NCI-H2196 treated with DMSO at 0.1 percent for 48 hours (cell line): ENCODE measurements at regions not wholly inside any gene's neighbourhood (a gene's known extent, or its start where the extent isn't known, plus 50 kb on each side); places are given as distances from the start of the nearest gene placed in this dataset.

Experiments used
- DNase-seq: peaks from one replicate; lab custom pipeline; 2025; ENCODE audit not compliant: unreplicated experiment; lab: John Stamatoyannopoulos, UW

DNA sequence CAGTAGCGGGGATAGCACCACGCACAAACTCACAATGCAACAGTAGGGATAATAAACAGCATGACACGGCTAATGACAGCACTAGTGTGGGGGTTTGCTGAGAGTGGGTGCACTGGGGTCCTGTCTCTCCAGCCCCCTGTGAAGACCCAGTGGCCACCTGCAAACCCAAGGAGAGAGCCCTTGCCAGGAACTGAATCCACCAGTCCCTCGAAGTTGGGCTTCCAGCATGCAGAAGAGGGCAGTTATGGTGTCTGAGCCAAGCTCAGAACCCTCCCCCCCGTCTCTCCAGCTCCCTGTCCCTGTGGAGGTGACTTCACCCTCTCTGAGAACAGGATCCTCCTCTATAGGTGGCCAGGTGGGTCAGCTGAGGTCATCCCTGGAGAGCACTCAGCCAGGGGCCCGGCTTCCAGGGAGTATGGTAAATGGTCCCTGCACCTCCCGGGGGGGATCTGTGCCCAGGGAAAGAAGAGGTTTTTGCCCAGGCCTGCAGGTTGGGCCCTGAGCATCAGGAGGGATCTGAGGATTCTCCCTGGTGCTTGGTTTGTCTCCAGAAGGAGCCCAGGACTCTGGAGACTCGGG, 86.3 kb upstream of the PRR5 start:
- DNase-seq, result peak; percentile 24

DNA sequence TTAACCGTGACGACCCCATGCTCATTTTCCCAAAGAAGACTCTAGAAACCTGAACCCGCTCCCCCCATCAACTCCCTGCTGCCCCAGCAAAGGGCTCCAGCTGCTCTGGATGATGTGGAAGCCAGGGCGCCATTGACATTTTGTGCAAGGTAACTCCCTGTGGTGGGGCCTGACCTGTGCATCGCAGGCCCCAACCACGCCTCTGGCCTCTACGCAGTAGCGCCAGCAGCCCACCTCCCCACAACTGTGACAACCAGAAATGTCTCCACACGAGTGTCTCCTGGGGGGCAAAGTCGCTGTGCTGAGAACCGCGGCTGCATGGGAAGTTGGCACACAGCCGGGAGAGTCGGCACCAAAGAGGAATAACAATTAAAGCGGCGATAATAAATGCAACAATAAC, 86.9 kb upstream of the PRR5 start:
- DNase-seq, result no peak

DNA sequence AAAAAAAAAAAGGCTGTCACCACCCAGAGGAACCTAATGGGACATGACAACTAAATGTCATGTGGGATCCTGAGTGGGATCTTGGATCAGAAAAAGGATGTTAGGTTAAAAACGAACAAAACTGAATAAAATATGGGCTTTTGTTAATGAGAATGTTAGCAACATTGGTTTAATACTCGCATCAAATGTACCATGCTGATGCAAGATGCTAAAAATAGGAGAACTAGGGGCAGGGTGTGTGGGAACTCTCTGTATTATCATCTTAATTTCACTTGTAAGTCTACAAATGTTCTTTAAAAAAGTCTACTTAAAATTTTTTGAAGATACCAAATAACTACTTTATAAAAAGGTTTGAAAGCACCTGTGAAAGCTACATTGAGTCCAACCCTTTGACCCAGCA, 88.8 kb upstream of the PRR5 start:
- DNase-seq, result no peak

DNA sequence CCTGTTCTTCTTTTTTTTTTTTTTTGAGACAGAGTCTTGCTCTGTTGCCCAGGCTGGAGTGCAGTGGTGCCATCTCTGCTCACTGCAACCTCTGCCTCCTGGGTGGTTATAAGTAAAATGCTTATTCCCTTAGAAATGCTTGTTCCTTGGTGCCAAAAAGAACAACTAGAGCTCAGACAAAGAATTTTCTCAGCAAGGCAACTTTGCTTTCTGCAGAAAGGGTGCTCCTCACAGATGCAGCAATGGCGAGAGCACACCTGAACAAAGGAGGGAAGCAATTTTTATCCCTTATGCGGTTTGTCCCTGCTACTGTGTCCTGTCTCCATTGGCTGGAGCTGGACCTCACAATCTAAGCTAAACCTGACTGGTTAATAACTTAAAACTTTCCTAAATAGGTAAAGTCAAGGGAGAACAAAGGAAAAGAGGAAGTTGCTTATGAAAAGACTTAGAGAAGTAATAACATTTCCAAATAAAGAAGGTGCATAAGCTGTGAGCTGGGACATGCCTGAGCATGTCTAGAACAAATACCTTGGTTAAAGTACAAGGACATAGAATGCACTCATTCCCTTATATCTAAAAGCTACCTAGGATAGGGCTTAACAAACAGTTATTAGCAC, 90.0 kb upstream of the PRR5 start:
- no peak for DNase-seq

DNA sequence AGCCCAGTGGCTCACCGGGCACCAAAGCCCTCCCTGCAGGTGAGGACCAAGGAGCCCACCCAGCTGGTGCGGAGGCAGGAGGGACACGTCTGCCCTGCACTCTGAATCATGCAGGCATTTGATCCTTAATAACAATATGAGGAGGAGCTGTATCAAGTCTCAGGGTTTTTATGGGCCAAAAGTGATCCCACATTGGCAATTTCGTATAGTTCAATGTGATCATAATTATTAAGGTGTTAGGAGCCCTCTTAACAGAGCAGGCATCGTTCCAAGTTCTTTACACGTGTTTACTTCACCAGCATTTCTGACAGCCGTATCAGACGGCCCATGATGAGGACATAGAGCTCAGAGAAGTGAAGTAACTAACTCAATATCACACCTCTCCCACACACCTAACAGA, 91.9 kb upstream of the PRR5 start:
- no peak for DNase-seq

DNA sequence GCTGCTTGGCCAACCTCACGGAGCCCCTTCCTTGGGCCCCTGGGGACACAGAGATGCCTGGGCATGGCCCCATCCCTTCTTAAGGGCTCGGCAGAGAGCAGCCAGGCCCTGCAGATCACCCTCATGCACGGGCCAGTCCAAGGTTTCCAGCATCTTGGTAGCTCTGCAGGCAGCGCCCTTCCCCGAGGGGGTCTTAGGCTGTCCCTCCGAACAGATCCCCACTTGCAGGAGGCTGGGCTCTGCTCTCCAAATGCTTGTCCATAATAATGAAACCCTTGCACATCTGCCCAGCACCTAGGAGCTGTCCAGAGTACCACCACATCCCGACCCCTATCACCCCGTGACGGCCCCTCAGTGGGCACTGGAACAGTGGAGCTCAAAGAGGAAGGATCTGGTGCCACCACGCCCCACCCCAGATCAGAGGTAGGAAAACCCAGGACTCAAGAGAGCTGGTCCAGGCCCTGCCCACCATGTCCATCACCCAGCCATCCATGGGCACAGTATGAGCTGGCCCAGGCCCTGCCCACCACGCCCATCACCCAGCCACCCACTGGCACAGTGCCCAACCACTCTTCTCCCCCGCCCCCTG, 92.5 kb upstream of the PRR5 start:
- no peak for DNase-seq

DNA sequence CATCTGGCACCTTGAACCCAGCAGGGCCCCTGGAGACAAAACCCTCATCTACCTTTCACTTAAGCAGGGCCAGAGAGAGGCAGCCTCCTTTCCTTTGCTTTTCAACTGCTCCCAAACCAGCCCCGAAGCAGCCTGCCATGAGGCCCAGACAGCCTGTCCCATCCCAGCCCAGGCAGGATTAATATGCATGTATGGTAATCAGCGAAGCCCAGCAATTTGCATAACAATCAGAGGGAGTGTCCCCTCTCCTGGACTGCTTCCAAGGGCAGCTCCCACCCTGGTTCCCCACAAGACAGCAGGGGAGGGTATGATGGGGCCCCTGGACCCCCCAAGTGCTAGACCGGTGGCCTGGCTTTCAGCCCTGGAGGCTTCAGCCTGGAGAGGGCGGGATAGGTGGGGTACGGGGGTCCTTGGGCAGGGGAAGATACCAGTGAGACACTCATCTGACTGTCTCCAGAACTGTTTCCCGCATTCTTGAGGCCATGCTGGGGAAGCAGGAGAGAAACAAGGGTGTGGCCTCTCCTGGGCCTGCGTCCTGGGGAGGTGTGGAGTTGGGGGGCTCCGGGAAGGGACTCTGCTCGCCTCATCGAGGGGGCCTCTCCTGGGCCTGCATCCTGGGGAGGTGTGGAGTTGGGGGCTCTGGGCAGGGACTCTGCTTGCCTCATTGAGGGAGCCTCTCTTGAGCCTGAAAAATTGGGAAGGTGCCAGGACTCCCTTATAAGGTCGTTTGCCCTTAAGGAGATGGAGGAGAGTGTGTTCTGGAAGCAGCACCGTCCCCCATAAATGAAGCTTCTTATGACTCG, 93.2 kb upstream of the PRR5 start:
- no peak for DNase-seq

DNA sequence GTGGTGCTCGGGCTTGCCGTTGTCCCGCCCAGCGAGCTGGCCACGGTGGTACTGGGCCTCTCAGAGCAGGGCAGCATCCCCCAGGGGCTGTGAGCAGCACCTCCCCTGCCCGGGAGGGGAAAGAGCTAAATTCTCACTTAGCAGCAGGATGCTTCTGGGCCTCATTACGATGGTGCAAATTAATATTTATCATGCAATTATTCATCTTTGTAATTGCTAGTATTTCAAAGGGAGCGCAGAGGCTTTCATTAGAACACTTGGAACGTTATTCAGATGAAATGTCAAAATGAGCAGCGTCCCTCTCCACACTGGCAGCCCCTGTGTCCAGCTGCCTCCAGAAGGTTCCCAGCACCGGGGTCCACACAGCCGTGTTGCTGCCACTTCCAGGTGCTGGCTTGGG, 95.9 kb upstream of the PRR5 start:
- DNase-seq, result no peak

DNA sequence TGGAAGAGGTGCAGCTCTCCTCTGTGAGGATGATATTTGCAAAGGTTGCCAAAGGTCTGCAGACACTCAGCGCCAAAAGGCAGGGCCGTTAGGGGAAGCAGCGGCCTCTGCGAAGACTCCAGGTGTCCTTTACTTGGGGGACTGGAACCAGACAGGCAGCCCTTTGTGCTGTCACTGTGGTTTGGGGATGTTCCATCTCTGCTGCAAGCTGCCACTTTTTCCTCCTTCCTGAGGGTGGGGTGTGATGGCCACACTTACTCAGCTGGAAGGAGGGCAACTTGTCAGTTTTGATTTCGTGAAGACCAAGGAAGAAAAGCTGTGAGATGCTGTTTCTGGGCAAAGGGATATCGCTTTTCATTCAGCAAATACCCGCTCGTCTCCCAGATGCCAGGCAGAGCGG, 96.5 kb upstream of the PRR5 start:
- no peak for DNase-seq

DNA sequence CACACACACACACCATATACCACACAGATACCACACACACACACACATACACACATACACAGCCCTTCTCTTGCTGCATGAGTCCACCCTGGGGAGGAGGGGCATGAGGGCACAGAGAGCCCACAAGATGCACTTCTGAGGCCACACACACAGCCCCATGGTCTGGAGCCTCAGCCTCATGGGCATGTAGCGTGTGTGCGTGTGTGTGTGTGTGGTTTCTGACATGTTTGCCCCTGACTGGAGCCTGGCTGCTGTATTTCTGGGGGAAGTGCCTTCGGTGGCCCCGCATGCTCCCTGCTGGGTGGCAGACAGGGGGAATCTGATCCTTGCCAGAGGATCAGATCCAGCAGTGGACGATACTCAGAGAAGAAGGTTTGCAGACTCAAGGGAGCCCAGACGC, 97.0 kb upstream of the PRR5 start:
- DNase-seq, result no peak

DNA sequence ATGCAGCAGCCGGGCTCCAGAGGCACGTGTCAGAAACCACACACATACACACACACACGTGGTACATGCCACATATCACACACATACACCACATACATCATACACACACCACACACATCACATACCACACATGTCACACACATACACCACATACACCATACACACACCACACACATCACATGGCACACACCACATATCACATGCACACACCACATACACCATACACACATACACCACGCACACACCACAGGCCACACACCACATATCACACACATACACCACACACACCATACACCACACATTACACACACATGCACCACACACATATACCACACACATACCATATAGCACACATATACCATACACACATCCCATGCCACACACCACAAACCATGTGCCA, 97.5 kb upstream of the PRR5 start:
- no peak for DNase-seq

DNA sequence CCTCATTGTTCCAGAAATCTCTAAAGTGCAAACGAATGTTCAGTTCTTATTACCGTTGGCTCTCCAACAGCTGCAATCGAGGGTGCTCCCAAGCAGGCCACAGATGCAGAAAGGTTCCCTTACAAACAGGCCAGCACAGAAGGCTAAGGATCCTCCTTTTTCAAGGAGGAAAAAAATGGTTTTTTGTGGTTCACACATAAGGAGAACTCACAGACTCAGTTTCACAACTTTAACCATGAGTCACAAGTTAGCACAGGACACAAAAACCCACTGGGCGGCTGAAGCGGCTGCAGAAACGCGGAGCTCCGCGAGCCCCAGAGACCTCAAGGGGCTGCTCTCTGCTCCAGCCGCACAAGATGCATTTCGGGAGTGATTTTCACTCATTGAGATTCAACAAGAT, 98.2 kb upstream of the PRR5 start:
- no peak for DNase-seq

DNA sequence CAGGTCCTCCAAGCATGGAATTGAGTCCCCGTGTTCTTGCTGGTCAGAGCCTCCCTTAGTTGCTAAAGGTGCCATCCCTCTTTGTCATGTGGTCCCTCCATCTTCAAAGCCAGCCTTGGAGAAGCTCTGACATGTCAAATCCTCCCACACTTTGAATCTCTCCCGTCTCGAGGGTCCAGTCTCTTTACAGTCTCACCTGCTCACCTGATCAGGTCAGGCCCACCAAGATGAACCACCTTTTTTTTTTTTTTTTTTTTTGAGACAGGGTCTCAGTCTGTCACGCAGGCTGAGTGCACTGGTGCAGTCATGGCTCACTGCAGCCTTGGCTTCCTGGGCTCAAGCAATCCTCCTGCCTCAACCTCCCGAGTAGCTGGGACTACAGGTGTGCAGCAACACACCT, 100.3 kb upstream of the PRR5 start:
- DNase-seq, result no peak

DNA sequence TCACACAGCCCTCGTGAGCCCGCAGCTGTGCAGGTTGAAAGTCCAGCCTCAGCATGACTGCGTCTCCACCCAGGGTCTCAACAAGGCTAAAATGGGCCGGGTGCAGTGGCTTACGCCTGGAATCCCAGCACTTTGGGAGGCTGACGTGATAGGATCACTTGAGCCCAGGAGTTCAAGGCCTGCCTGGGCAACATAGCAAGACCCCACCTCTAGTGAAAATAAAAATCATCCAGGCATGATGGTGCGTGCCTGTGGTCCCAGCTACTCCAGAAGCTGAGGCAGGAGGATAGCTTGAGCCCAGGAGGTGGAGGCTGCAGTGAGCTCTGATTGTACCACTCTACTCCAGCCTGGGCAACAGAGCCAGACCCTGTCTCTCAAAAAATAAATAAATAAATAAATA, 100.8 kb upstream of the PRR5 start:
- DNase-seq, result no peak

DNA sequence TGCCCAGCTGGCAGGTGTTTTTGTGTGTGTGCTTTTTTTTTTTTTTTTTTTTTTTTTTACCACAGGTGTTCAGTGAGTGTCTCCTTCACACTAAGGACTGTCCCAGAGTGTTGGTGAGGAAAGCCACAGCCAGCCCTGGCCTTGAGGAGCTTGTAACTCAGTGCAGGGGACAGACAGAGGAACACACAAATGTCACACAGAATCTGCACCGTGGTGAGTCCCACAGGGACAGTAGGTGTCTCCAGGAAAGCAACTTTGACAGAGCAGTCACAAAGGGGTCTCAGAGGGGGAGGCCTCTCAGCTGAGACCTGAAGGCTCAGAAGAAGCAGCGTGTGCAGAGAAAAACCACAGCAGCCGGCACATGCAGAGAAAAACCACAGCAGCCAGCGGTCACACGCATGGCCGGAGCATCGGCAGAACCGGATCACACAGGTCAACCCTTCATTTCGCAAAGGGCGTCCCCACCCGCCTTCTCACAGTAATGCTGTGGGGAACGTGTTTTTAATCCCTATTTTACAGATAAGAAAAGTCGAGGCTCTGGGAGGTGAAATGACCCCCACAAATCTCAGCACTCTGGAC, 101.7 kb upstream of the PRR5 start:
- no peak for DNase-seq

DNA sequence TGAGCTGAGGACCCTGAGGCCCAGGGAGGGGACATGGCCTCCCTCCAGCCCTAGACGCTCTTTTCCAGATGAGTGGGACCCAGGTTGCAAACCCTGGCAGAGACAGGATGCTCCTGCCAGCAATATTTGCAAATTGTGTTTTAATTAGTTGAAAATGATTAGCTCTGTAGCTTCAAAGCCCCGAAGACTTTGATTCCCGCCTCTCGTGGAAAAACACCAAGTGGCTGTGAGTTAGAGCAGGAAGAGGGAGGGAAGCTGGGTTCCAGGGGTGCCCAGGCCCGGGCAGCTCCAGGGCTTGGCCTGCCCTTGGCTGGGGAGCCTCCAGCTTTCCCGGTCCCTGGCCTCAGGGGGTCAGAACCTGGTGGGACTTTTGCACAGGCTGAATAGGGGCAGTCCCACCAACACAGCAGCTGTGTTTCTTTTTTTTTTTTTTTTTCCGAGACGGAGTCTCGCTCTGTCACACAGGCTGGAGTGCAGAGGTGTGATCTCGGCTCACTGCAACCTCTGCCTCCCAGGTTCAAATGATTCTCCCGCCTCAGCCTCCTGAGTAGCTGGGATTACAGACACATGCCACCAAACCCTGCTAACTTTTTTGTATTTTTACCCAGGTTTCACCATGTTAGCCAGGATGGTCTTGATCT, 101.6 kb upstream of the RTL6 start:
- no peak for DNase-seq

DNA sequence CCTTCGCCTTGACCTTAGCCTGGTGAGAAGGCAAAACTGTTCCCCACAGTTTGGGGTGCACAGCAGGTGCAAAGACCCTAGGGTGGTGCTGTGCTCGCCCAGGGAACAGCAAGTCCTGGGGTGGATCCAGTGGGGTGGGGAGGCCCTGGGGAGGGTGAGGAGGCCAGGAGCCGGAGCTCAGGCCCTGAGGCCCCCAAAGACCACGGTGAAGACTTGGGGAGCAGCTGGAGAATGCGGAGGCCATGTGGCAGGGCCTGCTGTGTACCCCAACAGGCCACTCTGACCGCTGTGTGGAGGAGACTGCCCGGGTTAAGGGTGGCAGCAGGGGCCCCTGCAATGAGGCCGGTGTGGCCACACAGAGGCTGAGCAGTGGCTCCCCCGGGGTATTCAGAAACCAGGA, 101.1 kb upstream of the RTL6 start:
- DNase-seq, result no peak

DNA sequence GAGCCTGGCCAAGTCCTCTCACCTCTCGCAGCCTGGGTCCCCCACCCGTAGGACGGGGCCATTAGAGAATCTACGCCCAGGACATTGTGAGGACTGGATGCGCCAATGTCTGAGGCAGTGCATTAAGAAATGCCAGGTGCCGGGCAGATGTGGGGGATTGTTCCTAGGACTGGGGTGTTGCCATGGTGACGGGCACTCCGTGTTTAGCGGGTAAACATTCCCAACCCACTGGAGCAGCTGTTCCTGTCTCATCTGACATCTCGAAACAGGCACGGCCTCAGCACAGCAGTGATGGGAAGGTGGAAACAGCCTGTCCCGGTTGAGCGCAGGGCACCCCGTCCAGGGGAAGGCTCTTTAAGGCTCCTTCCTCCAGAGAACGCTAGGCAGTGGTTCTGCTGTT, 99.6 kb upstream of the RTL6 start:
- peak; percentile 23 for DNase-seq

DNA sequence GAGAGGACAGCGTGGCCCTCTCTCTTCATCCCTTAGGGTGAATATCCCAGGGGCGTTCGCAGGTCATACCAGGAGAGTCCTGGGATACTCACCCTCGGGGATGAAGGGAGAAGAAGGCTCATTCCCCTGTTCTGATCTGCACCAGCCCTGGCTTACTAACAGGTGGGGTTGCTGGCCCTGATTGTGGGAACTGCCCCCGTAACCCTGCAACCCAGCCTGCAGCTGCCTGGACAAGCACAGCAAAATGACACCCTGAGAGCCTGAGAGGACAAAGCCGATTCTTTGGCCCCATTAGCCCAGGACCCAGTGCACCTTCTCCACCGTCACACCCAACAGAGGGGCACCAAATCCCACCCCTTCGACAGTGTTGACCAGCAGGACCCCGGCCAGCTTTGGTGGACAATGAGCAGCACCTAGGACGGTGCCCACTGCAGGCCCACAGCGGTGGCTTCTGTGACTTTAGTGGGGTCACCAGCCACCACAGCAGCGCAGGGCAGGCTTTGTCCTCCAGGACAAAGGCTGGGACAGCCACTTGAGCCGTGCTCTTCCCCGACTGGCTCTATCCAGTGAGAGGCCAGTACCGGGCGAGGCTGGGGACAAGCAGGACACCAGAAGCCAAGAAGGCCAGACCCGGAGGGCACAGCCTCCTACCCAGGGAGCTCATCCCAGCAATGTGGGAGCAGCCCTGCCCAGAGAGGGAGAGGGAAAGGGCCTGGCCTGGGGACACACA, 98.5 kb upstream of the RTL6 start:
- no peak for DNase-seq

DNA sequence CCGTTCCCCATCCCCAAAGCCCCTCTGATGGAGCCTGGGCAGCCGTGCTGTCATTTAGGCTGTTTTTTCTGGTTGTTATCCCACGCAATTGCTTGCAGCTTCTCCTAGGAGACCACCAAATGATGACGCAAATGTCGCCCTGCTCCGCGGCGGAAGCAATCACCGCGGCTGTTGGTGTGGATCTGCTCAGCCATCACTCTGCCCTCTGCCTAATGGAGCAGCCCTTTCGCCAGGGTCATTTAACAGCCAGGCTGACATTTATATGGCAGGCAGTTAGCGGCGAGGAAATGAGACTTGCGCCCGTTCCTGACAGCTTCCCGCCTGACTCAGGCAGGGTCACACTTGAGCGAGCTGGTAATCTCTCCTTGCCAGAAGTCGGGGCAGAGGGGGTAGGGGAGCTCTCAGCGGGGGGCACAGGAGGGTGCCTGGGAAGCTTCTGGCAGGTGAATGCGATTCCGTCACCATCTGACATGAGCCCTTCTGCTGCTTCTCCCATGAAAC, 97.9 kb upstream of the RTL6 start:
- DNase-seq, result no peak

DNA sequence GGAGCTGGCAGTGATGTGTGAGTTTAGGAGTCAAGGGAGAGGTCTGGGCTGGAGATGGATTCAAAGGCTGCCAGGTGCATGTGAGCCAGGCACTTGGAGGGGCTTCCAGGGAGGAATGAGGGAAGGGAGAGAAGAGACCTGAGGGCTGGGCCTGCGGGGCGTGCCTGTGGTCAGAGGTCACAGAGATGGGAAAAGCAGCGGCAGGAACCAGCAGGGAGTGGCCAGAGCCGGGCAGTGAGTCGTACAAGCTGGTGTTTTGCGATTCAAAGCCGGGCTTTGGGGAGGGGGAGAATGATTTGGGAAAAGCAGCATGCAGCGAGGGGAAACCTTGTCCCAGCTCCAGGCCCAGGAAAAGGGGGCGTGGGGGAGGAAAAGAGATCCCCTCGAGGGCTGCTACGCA, 96.9 kb upstream of the RTL6 start:
- DNase-seq, result no peak
